GM12875 (cell line): ENCODE measurements at regions not wholly inside any gene's neighbourhood (a gene's known extent, or its start where the extent isn't known, plus 50 kb on each side); places are given as distances from the start of the nearest gene placed in this dataset.
"Not testable (repeated sequence)": the region's sequence is repeated elsewhere in the genome, so short reads cannot be mapped to it uniquely, and the experiment has no call there.

Experiments used
- H3K4me3 ChIP-seq: one replicate; pipeline ENCODE4 v1.5.1; 2011; ENCODE audit warnings: low read depth, low read length, control low read depth
- TF ChIP-seq, protein P1 (sequence below): IDR thresholded peaks from 2 replicates; pipeline ENCODE4 v1.5.1; 2011; ENCODE audit warnings: low read depth, mild to moderate bottlenecking, control low read depth, inconsistent platforms, low read length, moderate library complexity, borderline replicate concordance; ENCODE audit not compliant: insufficient read depth

DNA sequence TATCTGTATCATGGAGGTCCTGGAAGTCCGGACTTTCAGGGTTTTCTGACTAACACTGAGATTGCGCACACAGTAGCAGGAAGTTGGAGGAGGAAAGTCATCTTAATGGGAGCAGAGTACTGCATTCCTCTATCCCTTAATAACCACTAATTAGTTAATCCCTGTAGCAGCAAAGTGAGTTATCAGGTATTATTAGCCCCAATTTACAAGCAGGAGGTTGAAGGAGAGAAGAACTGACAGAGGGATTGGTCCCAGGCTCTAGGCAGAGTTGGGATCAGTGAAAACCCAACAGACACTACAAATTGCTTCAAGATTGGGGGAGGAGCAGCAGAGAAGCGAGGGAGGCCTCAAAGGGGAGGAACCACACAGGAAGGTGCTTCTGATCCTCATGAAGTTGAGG lies 74.5 kb upstream of the XPA start:
- TF ChIP-seq, protein P1, sequence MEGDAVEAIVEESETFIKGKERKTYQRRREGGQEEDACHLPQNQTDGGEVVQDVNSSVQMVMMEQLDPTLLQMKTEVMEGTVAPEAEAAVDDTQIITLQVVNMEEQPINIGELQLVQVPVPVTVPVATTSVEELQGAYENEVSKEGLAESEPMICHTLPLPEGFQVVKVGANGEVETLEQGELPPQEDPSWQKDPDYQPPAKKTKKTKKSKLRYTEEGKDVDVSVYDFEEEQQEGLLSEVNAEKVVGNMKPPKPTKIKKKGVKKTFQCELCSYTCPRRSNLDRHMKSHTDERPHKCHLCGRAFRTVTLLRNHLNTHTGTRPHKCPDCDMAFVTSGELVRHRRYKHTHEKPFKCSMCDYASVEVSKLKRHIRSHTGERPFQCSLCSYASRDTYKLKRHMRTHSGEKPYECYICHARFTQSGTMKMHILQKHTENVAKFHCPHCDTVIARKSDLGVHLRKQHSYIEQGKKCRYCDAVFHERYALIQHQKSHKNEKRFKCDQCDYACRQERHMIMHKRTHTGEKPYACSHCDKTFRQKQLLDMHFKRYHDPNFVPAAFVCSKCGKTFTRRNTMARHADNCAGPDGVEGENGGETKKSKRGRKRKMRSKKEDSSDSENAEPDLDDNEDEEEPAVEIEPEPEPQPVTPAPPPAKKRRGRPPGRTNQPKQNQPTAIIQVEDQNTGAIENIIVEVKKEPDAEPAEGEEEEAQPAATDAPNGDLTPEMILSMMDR, result no peak
- no peak overlapping the region for H3K4me3 ChIP-seq

DNA sequence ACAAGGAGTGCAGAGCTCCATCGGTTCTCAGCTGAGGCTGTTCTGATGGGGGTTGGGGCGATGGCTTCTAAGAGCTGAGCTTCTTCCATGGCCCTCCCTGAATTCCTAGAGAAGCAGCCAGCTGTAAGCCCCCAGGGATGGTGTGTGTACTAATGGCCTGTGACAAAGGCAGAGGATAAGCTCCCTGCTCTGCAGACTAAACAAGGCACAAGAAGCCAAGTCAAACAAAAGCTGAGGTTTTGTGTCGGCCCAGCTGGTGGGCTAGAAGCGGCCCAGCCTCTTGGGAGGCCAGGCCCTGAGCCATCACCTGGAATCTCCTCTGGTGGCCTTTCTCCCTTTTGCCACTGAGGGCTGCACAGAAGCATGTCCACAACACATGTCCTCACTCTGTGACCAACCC lies 75.0 kb upstream of the XPA start:
- no peak overlapping the region for H3K4me3 ChIP-seq
- TF ChIP-seq, protein P1, result no peak

DNA sequence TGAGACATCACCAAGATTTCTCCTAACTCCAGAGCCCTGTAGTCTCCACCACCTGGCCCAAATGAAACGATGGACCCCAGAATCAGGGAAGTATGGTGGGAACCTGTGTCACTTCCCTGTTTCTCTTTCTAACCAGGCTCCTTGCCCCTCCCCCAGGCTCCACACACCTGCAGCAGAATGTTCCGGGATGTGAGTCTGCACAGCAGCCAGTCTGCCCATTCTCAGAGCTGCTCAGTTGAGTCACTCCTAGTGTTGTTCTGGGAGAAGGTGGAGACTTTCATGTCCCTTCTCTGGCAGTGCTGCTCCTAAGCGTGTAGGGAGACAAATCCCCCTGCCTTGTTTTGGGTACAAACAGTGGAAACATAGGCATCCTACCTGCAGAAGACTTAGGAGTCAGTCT lies 76.0 kb upstream of the XPA start:
- TF ChIP-seq, protein P1, result no peak
- H3K4me3 ChIP-seq, result no peak overlapping the region

DNA sequence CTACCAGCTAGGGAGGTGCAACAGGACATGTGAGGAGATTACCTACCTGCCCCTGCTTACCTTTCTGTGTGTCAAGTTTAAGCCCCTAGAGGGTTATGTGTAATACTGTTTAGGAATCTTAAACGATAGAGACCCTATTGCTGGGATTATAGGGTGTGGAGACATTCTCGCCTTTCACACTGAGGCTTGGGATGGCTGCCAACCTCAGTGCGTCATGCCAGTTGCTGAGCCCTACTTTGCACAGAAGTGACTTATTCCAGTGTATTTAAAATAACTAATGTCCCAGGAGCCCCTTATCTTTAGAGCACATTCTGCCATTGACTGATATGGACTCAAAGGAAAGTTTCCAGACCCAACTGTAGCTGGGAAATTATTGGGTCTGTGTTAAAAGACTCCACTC lies 76.6 kb upstream of the XPA start:
- H3K4me3 ChIP-seq, result no peak overlapping the region
- TF ChIP-seq, protein P1, result no peak

DNA sequence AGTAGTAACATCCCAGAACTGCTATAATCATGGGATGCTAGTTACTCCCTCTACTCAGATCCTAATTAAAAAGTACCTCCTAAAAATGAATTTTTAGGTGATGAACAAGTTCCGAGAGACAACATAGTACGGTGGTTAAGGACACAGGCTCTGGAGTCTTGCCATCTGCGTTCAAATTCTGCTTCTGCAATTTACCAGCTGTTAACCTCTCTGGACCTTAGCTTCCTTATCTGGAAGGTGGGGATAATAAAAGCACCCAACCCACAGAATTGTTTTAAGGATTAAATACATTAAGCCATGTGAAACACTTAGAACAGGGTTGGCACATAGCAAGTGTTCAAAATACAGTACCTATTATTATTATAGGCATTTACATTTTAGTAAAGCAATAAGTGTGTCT lies 77.5 kb upstream of the XPA start:
- TF ChIP-seq, protein P1, result no peak
- no peak overlapping the region for H3K4me3 ChIP-seq

DNA sequence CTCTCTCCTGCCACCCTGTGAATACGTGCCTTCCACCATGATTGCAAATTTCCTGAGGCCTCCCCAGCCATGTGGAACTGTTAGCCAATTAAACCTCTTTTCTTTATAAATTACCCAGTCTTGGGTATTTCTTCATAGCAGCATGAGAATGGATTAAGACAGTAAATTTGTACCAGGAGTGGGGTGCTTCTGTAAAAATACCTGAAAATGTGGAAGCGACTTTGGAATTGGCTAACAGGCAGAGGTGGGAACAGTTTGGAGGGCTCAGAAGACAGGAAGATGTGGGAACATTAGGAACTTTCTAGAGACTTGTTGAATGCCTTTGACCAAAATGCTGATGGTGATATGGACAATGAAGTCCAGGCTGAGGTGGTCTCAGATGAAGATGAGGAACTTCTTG lies 74.3 kb upstream of the FOXE1 start:
- H3K4me3 ChIP-seq, result not testable (repeated sequence)

DNA sequence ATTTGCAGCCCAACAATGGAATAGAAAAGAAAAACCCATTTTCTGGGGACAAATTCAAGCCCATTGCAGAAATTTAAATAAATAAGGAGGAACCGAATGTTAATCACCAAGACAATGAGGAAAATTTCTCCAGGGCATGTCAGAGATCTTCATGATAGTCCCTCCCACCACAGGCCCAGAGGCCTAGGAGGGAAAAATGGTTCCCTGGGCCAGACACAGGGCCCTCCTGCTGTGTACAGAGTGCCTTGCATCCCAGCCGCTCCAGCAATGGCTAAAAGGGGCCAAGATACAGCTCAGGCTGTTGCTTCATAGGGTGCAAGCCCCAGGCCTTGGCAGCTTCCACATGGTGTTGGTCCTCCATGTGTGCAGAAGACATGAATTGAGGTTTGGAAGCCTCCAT lies 73.4 kb upstream of the FOXE1 start:
- TF ChIP-seq, protein P1, result no peak
- H3K4me3 ChIP-seq, result no peak overlapping the region

DNA sequence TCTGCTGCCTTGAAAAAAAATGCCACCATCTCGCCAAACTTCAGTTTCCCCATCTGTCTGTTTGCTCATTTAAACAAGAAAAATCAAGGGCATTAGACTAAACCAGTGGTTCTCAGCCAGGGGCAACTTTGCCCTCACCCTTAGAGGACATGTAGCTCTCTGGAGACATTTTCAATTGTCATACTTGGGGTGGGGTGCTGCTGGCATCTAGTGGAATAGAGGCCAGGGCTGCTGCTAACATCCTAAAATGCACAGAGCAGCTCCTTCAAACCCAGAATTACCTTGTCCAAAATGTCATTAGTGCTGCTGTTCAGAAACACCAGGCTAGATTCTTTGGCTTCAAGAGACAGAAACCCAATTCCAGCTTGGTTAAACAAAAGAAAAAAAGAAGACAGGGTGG lies 71.1 kb upstream of the FOXE1 start:
- TF ChIP-seq, protein P1, result no peak
- no peak overlapping the region for H3K4me3 ChIP-seq
